ENCODE measurements at regions not wholly inside any gene's neighbourhood (a gene's known extent, or its start where the extent isn't known, plus 50 kb on each side); places are given as distances from the start of the nearest gene placed in this dataset.

DNA sequence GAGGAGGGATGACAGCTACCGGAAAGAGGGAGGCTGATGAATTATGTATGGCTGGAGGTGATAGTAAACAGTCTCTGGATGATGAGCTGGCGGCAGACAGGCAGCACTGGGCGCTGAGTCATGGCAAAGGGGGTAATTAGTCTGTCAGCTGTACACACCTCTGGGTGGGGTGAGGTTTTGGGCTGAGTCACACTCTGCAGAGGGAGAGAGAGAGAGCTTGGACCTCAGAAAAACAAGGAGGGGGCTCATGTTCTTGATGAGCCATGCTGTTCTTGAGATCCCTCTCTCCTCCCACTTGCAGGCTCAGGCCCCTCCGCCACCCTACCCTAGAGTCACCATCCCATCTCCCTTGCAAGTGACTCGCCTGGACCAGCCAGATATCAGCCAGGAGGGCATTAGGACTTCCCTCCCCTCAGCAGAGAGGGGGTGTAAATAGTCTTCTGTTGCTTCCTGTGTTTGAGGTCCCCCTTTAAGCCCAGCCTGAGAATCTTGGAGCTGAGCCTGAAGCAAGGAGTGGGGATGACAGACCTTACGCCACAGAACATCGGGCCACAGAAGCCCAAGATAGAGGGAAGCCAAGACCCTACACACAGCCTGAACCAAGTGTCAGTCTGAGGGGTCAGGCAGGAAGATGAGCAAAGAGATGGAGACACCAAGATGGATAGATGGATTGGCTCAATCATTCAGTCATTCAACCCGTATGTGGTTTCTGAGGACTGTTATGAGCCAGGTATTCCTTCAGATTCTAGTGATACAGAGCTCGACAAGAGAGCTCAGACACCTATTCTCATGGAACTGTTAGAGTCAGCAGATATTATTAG, 383.2 kb upstream of the CCL2 start:
- TF ChIP-seq POLR2A (IDR thresholded peaks at IDR 0.05) (no peak), CTCF (IDR thresholded peaks at IDR 0.05) (no peak)

All from Peyer's patch (tissue), 4 donors.